ENCODE measurements at regions not wholly inside any gene's neighbourhood (a gene's known extent, or its start where the extent isn't known, plus 50 kb on each side); places are given as distances from the start of the nearest gene placed in this dataset.
A peak's percentile ranks its signal among the peaks of the same experiment; 100 is the strongest.
"Not testable (repeated sequence)": the region's sequence is repeated elsewhere in the genome, so short reads cannot be mapped to it uniquely, and the experiment has no call there.

DNA sequence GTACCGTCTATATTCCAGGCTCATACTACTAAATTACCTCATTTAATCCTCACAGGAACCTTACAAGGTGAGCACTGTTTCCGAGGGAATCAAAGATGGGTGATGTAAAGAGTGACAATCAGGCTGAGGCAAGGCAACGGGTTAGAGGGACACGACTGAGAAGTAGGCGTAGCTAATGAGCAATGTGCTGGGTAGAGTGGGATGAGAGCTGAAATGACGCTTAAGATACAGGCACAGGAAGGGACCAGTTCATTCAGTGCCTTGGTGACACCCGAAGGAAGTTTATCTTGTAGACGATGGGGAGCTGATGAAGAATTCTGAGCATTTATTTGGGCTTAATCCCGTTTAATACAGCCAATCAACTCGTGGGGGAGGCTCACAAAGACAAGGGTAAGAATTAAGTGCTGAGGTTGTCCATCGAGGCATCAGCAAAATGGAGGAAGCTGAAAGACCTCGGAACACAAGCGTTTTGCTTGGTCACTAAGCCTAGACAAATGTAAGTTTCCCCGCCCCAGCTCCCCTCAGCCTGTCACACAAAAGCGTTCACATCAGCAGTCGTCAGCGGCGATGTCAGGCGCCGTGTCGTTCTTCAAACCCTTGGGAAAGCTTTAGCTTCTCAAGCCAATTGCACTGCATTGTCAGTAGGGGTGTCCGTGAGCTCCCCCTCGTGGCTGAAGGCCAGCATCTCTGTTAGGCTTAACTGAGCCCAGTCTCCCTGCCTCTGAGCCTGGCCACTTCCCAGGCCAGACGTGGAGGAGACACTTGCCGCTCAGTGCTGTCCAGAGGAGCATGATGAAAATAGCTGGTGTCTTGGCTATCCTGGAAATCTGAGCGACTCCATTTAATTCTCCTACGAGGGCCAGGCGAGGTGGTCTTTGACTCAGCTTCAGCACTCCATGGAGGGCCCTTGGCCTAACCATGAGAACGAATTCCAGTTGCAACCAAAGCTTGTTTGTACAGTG lies 288.5 kb upstream of the G2E3 start:
- Histone ChIP-seq H3K27me3 (no peaks in the 10 kb centered on the region), H3K4me3 (no peak overlapping the region), H3K4me2 (0 out of 2 replicates have a peak overlapping the region, but pooled peaks have one; percentile 11), H3K9ac (no peak overlapping the region), H4K20me1 (no peaks in the 10 kb centered on the region), H3K36me3 (no peaks in the 10 kb centered on the region), H3K4me1 (no peaks in the 10 kb centered on the region), H3K9me3 (no peaks in the 10 kb centered on the region), H3K27ac (no peak overlapping the region)
- TF ChIP-seq Cebpa-rat (IDR thresholded peaks at IDR 0.05) = no peak

DNA sequence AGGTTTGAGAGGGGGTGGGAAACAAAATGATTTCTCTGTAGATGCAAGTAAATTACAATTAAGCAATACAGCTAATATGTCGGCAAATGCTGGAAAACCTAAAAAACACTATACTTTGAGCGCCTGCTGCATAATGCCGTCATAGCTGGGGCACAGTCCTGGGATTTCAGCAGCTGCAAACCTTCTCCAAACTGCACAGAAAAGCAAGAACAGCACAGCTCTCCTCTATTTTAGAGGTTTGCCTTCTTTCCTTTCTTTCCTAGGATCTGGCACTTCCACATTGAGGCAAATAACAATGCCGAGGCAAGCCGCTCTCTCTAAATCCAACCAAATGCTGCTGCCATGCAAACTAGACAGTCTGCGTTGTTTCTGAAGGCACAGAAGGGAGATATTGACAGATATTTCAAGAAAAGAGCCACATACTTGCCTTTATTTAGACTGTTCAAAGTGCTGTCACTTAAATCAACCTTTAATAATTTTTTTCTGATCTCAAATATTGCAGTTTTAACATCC lies 287.1 kb upstream of the G2E3 start:
- H3K4me3 ChIP-seq = no peak overlapping the region
- no peak for TF ChIP-seq Cebpa-rat (IDR thresholded peaks at IDR 0.05)
- no peaks in the 10 kb centered on the region for H3K27me3 ChIP-seq
- no peaks in the 10 kb centered on the region for H3K4me1 ChIP-seq
- H3K36me3 ChIP-seq = no peaks in the 10 kb centered on the region
- no peaks in the 10 kb centered on the region for H4K20me1 ChIP-seq
- no peak overlapping the region for H3K9ac ChIP-seq
- H3K9me3 ChIP-seq = no peaks in the 10 kb centered on the region
- H3K4me2 ChIP-seq = no peak overlapping the region
- no peak overlapping the region for H3K27ac ChIP-seq

DNA sequence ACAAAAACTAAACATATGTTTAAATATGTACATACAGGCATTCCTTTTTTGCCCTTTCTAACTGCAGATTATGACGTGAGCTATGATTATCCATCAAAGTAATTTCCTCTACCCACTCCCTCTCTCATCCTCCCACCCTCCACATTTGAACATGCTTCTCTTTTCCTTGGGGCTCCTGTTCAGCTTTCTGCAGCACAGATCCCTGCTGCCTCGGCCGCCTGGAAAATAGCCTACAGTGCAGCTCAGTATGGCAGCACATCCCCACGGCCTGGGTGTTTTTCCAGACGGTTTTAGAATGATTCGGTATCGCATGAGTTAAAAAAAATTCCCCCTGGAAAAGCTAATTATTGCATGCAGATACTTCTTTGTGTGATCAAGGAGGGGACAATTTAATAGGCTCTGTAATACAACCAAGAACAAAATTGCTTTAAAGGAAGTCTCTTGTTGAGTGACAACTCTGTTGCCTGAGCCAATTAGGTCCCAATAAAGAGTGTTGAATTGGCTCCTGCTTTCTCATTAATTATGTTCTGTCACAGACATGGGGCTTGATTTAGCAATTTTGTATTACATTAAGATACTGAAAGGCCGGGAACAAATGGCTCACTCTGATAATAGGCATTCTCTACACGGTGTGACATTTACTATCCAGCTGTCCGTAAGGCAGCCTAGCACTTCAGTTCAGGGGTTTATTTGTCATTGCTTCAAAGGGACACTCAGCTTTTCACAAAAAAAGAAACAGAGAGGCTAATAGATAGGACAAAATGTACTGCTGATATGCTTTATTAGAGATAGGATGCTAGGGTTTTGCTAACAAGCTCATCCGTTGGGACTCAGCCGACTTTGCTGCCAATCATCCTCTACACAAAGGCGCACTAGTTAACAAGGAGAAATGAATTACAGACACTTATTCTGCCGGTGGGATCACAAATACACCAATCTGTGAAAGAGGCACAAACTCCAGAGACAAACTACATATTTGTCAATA lies 285.8 kb upstream of the G2E3 start:
- TF ChIP-seq Cebpa-rat (IDR thresholded peaks at IDR 0.05) = no peak
- Histone ChIP-seq H3K4me1 (no peaks in the 10 kb centered on the region), H3K36me3 (no peaks in the 10 kb centered on the region), H3K27me3 (no peaks in the 10 kb centered on the region), H3K4me2 (no peak overlapping the region), H3K4me3 (no peak overlapping the region), H4K20me1 (no peaks in the 10 kb centered on the region), H3K9ac (no peak overlapping the region), H3K9me3 (no peaks in the 10 kb centered on the region), H3K27ac (no peak overlapping the region)

DNA sequence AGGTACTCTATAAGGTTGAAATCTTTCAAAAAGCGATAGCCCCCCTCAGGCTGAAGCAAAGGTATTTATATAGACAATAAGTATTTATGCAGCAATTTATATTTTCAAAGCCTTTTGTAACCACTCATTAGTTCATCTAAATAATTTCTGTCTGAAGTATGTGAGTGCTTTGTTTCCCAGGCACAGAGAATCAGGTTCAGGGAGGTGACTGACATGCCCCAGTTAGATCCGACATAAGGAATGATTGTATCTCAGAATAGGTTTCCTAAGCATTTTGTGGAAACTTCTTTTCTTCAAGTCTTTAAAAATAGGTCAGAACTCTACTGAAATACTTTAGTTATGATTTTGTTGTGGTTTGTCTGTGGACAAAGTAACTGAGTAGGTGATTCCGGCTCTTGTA lies 283.4 kb upstream of the G2E3 start:
- Histone ChIP-seq H3K4me1 (no peaks in the 10 kb centered on the region), H3K4me2 (no peak overlapping the region), H3K36me3 (no peaks in the 10 kb centered on the region), H3K9me3 (no peaks in the 10 kb centered on the region), H3K4me3 (no peak overlapping the region), H3K9ac (no peak overlapping the region), H4K20me1 (no peaks in the 10 kb centered on the region), H3K27ac (no peak overlapping the region), H3K27me3 (no peaks in the 10 kb centered on the region)
- TF ChIP-seq Cebpa-rat (IDR thresholded peaks at IDR 0.05) = no peak

DNA sequence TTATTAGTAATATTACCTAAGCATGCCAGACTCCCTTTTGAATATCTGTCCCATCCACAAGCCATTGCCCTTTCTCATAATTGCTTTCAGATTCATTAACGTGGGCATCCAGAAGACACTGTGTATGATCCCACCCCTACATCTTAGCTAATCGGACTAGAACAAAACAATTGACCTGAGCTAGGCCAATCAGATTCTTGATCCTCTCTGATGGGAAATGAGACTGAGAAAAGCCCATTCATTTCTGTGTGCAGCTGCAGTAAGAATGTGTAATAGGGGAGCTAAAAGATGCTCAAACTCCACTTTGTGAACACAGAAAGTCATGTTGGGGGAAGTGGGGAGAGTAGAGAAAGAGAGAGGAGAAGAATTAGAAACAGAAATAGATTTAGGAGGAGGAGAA lies 281.7 kb upstream of the G2E3 start:
- no peaks in the 10 kb centered on the region for H3K9me3 ChIP-seq
- H3K27ac ChIP-seq = no peak overlapping the region
- TF ChIP-seq Cebpa-rat (IDR thresholded peaks at IDR 0.05) = no peak
- no peak overlapping the region for H3K4me3 ChIP-seq
- H3K4me2 ChIP-seq = no peak overlapping the region
- H3K9ac ChIP-seq = no peak overlapping the region
- no peaks in the 10 kb centered on the region for H4K20me1 ChIP-seq
- no peaks in the 10 kb centered on the region for H3K36me3 ChIP-seq
- no peaks in the 10 kb centered on the region for H3K27me3 ChIP-seq
- no peaks in the 10 kb centered on the region for H3K4me1 ChIP-seq

DNA sequence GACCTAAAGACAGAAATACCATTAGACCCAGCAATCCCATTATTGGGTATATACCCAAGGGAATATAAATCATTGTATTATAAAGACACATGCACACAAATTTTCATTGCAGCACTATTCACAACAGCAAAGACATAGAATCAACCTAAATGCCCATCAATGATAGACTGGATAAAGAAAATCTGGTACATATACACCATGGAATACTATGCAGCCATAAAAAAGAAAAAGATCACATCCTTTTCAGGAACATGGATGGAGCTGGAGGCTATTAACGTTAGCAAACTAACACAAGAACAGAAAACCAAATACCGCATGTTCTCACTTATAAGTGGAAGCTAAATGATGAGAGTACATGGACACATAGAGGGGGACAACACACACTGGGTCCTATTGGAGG lies 280.1 kb upstream of the G2E3 start:
- not testable (repeated sequence) for H4K20me1 ChIP-seq, H3K4me2 ChIP-seq, H3K9ac ChIP-seq, H3K27me3 ChIP-seq, H3K27ac ChIP-seq, H3K4me1 ChIP-seq, H3K36me3 ChIP-seq, H3K9me3 ChIP-seq, H3K4me3 ChIP-seq

DNA sequence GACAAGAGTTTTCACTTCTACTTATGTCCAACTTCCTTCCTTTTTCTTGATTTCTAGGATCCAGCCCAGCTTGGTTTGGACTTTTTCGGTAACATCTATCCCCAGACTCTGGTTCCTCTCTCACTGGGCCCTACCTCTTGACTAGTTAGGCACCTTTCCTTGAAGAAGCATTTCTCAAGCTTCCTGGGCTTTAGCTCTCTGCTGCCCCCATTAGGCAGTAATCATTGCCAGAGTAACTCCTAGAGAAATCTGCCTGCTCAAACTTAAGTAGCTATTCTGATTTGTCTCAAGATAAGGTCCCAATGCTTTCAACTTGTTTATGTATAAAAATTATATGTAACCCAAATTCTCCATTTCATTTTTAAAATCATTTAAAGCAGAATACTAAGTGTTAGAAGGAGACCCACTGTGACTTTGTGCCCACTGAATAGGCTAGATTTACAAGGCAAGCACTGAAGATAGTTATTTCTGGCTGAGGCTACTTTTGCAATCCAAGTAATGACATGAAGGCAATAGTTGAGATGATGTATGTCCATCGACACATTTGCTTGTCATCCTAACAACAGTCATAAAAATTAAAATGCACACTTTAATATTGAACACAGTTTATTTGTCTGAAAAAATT lies 275.0 kb upstream of the G2E3 start:
- H3K27me3 ChIP-seq = no peaks in the 10 kb centered on the region
- no peaks in the 10 kb centered on the region for H3K36me3 ChIP-seq
- no peak overlapping the region for H3K9ac ChIP-seq
- no peak overlapping the region for H3K27ac ChIP-seq
- H3K4me1 ChIP-seq = no peaks in the 10 kb centered on the region
- H3K9me3 ChIP-seq = no peaks in the 10 kb centered on the region
- TF ChIP-seq Cebpa-rat (IDR thresholded peaks at IDR 0.05) = no peak
- H4K20me1 ChIP-seq = no peaks in the 10 kb centered on the region
- H3K4me3 ChIP-seq = no peak overlapping the region
- no peak overlapping the region for H3K4me2 ChIP-seq

DNA sequence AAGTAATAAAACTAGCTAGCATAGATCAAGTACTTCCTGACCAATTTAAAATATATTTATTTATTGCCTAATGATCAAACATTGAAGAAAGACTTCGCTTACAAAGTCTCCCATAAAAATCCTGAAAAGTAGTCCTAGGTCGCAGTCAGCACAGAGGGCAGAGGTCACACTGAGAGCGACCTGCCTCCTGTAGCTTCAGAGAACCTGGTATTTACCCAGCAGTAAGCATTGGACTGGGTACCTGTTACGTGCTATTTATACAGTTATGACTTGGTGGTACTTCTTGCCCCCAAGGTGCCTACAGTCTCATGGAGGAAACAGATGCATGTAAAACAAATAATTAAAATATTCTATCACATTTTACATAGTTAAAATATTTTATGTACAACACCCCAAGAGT lies 274.1 kb upstream of the G2E3 start:
- H3K36me3 ChIP-seq = no peaks in the 10 kb centered on the region
- no peak overlapping the region for H3K4me3 ChIP-seq
- H4K20me1 ChIP-seq = no peaks in the 10 kb centered on the region
- TF ChIP-seq Cebpa-rat (IDR thresholded peaks at IDR 0.05) = no peak
- H3K27ac ChIP-seq = no peak overlapping the region
- no peak overlapping the region for H3K4me2 ChIP-seq
- no peaks in the 10 kb centered on the region for H3K9me3 ChIP-seq
- no peaks in the 10 kb centered on the region for H3K4me1 ChIP-seq
- H3K9ac ChIP-seq = no peak overlapping the region
- H3K27me3 ChIP-seq = no peaks in the 10 kb centered on the region

DNA sequence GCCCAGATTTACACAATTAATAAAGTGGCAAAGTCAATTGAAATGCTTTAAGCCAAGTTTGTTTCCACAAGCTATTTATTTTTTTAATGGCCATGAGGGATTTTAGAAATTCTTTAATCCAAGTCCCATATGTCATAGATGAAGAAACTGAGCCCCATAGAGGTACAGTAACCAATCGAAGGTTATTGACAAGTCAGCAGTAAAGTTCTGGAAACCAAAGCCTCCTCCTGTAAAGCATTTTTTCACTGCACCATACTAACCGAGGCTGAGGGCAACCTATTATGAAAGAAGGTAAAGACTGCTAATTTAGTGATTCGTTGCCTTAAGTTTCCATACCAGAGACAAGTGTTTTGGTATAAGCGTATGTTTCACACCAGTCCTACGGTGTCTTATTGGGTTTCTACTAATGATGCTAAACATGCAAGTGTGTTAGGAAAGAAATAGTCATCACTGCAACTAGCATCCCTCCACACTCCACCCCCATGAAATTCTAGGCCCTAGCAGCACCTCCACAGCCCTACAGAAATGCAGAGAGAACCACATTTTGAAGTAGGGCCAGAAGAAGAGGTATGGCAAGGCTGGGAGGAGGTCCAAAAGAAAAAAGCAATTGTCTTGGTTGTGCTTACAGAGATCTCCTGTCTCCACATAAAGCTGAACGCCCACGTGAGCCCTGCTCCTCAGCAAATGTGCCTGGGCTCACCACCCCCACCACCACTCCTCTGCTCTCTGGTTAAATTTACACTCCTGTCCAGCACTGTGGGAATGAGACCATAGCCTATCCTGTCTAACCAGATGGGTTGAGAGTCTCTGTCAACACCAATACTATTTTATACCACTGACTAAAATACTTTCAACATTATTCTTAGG lies 271.1 kb upstream of the G2E3 start:
- Histone ChIP-seq H3K4me3 (no peak overlapping the region), H3K9me3 (no peaks in the 10 kb centered on the region), H3K4me1 (no peaks in the 10 kb centered on the region), H4K20me1 (no peaks in the 10 kb centered on the region), H3K4me2 (no peak overlapping the region), H3K36me3 (no peaks in the 10 kb centered on the region), H3K27me3 (no peaks in the 10 kb centered on the region), H3K9ac (no peak overlapping the region), H3K27ac (no peak overlapping the region)
- no peak for TF ChIP-seq Cebpa-rat (IDR thresholded peaks at IDR 0.05)
